A673 (cell line): ENCODE measurements at regions not wholly inside any gene's neighbourhood (a gene's known extent, or its start where the extent isn't known, plus 50 kb on each side); places are given as distances from the start of the nearest gene placed in this dataset.

Experiments used
- EZH2 ChIP-seq: fragments of 200-600 bp; sonication (generic); IDR thresholded peaks from 2 replicates; pipeline ENCODE4 v1.6.1; 2017; ENCODE audit warnings: borderline replicate concordance, low read depth, mild to moderate bottlenecking, mixed read lengths, antibody characterized with exemption, low read length; ENCODE audit not compliant: poor library complexity, severe bottlenecking
- TF ChIP-seq, protein P1 (sequence below): fragments of 300-800, 200-600 bp; sonication (generic); conservative IDR thresholded peaks from 2 replicates; pipeline ENCODE4 v1.5.1; 2017; ENCODE audit warnings: low read depth, mild to moderate bottlenecking, antibody characterized with exemption, low read length, moderate library complexity, mixed read lengths

DNA sequence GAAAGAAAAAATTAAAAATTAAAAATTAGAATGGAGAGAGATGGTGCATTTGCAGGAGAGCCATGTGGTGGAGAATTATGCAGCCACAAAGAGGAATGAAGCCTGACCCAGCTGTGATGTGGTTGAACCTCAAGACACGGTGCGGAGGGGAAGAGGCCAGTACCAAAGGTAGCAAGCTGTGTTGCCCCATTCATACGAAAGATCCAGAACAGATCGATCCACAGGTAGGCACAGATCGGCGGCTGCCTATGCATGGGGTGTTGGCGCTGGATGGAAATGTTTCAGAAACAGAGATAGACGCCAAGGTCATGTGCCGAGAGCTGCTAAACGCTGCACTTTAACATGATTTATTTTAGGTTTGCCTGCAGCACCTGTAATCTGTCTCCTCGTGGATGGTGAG is 992.3 kb downstream of the BRD1 start:
- TF ChIP-seq, protein P1, sequence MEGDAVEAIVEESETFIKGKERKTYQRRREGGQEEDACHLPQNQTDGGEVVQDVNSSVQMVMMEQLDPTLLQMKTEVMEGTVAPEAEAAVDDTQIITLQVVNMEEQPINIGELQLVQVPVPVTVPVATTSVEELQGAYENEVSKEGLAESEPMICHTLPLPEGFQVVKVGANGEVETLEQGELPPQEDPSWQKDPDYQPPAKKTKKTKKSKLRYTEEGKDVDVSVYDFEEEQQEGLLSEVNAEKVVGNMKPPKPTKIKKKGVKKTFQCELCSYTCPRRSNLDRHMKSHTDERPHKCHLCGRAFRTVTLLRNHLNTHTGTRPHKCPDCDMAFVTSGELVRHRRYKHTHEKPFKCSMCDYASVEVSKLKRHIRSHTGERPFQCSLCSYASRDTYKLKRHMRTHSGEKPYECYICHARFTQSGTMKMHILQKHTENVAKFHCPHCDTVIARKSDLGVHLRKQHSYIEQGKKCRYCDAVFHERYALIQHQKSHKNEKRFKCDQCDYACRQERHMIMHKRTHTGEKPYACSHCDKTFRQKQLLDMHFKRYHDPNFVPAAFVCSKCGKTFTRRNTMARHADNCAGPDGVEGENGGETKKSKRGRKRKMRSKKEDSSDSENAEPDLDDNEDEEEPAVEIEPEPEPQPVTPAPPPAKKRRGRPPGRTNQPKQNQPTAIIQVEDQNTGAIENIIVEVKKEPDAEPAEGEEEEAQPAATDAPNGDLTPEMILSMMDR = no peak
- no peak for TF ChIP-seq EZH2
